ENCODE measurements at regions not wholly inside any gene's neighbourhood (a gene's known extent, or its start where the extent isn't known, plus 50 kb on each side); places are given as distances from the start of the nearest gene placed in this dataset.

GRCh38 chr5:83864652-83865051 is 144.0 kb upstream of the HAPLN1 start:
- no peak for TF ChIP-seq FOXA1 (IDR thresholded peaks at IDR 0.05)
- no peak for TF ChIP-seq FOXA1 (CRISPR knock-in tag; IDR thresholded peaks at IDR 0.05)
- TF ChIP-seq ZBTB43 (CRISPR knock-in tag; conservative IDR thresholded peaks at IDR 0.05) = no peak
- TF ChIP-seq MAZ (IDR thresholded peaks at IDR 0.05; ENCODE audit: borderline replicate concordance, low read depth, low read length) = no peak
- no peak for TF ChIP-seq MAZ (CRISPR knock-in tag; IDR thresholded peaks at IDR 0.05; ENCODE audit: low read depth)
- TF ChIP-seq FOXP4 (CRISPR knock-in tag; IDR thresholded peaks at IDR 0.05) = no peak
- no peak for TF ChIP-seq CBX2 (IDR thresholded peaks at IDR 0.05; ENCODE audit: low read depth, low read length)
- TF ChIP-seq CBX2 (CRISPR knock-in tag; IDR thresholded peaks at IDR 0.05; ENCODE audit: low read depth) = no peak
- TF ChIP-seq PLRG1 (conservative IDR thresholded peaks at IDR 0.05) = no peak
- TF ChIP-seq POLR2A (IDR thresholded peaks at IDR 0.05; ENCODE audit: insufficient read depth in 1 of 2, low read depth in 2 of 2, low read length in 2 of 2) = no peak
- no peak for TF ChIP-seq EP300 (IDR thresholded peaks at IDR 0.05; ENCODE audit: low read depth in 2 of 2, low read length in 2 of 2)
- TF ChIP-seq EP300 (CRISPR knock-in tag; IDR thresholded peaks at IDR 0.05; ENCODE audit: borderline replicate concordance) = no peak
- TF ChIP-seq ZNF263 (CRISPR knock-in tag; IDR thresholded peaks at IDR 0.05) = no peak
- TF ChIP-seq SMC3 (IDR thresholded peaks at IDR 0.05; ENCODE audit: low read length) = no peak
- no peak for TF ChIP-seq ZNF737 (CRISPR knock-in tag; IDR thresholded peaks at IDR 0.05; ENCODE audit: borderline replicate concordance)
- no peak for TF ChIP-seq KLF6 (CRISPR knock-in tag; IDR thresholded peaks at IDR 0.05)
- TF ChIP-seq REPIN1 (CRISPR knock-in tag; IDR thresholded peaks at IDR 0.05; ENCODE audit: borderline replicate concordance, low read depth) = no peak

Data from HepG2 (cell line).